ENCODE measurements at regions not wholly inside any gene's neighbourhood (a gene's known extent, or its start where the extent isn't known, plus 50 kb on each side); places are given as distances from the start of the nearest gene placed in this dataset.
"Not testable (repeated sequence)": the region's sequence is repeated elsewhere in the genome, so short reads cannot be mapped to it uniquely, and the experiment has no call there.

DNA sequence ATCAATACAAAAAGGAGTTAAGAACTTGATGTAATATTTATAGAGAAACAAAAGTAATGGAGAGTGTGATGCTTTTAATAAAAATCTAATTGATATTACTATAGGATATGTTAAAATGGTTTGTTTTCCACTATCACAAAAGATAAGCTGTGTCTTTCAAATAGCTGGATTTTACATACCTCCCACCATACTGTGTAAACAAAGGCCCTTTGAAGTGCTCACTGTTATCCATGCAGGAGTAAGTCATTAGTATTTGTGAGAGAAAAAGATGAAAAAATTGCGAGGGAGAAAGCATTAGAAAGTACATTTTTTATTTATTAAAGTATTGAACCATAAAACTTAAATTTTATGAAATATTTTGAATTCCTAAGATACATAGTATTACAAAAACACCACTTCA lies 733.0 kb downstream of the GRIK2 start:
- no peak for DNase-seq (ENCODE audit: low spot score)

DNA sequence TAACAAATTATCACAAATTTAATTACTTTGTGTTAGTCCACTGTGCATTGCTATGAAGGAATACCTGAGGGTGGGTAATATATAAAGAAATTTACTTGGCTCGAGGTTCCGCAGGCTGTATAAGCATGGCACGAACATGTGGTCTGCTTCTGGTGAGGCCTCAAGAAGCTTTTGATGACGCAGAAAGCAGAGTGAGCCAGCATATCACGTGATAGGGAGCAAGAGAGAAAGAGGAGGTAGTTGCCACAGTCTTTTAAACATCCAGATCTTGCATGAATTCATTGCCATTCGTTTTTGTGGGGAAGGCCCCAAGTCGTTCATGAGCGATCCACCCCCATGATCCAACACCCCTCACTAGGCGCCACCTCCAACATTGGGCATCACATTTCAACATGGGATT lies 733.7 kb downstream of the GRIK2 start:
- DNase-seq (ENCODE audit: low spot score): no peak

GRCh38 chr6:102137859-102138258 lies 744.4 kb downstream of the GRIK2 start:
- no peak for DNase-seq (ENCODE audit: low spot score)

DNA sequence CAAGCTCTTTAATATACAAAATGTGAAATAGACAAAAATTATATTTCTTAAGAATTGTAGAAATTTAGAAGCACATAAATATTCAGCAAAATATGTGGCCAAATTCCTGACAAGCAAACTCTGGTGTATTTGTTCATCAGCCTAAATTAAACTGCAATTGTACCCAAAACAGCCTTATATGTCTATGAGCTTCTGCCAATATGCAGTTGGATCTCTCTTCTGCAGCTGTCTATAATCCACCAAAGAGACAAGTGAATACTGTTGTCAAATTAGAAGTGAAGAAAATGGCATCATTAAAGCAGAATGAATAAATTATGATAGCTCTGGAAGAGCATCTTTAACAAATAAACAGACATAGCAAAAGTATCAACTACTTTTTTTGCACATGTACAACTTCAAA lies 755.7 kb downstream of the GRIK2 start:
- no peak for DNase-seq (ENCODE audit: low spot score)

DNA sequence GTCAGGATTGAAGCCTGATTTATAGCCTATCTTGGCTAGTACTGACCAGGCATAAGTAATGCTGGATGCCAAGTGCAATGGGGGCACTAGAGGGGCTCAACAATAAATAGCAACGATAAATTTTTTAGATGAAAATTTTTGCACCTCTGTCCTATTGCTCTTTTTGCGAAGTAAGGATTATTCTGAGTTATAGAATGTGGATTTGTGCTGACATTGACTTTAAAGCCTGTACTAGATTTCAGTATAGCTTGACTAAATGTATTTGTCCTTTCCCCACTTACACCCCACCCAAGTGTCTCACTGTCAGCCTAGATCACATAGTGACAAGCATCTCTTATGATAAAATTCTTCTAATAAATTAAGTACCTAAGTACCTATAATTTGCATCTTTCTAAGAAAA lies 757.0 kb downstream of the GRIK2 start:
- DNase-seq (ENCODE audit: low spot score): no peak

- no peak for DNase-seq (ENCODE audit: low spot score)
Measured at GRCh38 chr6:102154176-102154575, 760.7 kb downstream of the GRIK2 start.

DNA sequence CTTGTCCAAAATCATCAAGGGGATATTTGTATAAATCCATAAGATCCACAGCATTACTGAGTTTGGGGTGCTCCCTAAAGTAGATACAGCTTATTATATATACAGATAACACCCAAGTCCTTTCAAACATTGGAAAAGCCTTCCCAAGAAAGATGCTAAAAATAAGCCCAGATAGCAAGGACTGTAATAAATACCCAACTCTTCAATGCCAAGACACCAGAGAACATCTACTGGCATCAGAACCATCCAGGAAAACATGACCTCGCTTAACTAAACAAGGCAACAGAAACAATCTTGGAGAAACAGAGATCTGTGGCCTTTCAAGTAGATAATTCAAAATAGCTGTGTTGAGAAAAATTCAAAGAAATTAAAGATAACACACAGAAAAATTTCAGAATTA lies 761.4 kb downstream of the GRIK2 start:
- no peak for DNase-seq (ENCODE audit: low spot score)

- not testable (repeated sequence) for DNase-seq (ENCODE audit: low spot score)
Measured at GRCh38 chr6:102169802-102170201, 776.3 kb downstream of the GRIK2 start.

GRCh38 chr6:102187186-102187585 lies 793.7 kb downstream of the GRIK2 start:
- DNase-seq (ENCODE audit: low spot score): peak; percentile 10

DNA sequence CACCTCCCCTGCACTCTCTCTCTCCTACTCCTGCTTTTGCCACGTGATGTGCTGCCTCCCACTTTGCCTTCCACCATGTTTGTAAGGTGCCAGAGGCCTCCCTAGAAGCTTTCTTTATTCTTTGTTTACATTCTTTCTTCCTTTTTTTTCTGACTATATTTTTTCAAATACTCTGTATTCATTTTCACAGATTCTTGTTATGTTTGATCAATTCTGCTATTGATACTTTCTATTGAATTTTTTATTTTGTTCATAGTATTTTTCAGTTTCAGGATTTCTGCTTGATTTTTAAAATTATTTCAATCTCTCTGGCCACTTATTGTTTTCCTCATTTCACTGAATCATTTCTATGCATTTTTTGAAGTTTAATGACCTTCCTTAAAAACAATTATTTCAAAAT lies 801.8 kb downstream of the GRIK2 start:
- DNase-seq (ENCODE audit: low spot score): no peak

DNA sequence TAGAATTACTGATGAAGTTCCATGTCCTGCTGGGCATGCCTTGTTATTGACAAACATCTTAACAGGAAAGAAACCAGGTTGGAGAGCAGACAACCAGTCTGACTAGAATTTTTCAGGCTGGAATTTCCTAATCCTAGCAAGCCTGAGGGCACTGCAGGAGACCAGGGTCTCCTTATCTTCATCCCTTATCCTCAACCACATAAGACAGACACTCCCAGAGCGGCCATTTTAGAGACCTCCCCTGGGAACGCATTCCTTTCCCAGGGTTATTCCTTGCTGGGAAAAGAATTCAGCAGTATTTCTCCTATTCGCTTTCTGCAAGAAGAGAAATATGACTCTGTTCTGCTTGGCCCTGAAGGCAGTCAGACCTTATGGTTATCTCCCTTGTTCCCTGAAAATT lies 803.7 kb downstream of the GRIK2 start:
- no peak for DNase-seq (ENCODE audit: low spot score)

GRCh38 chr6:102204351-102204750 lies 810.8 kb downstream of the GRIK2 start:
- no peak for DNase-seq (ENCODE audit: low spot score)

- peak; percentile 78 for DNase-seq (ENCODE audit: low spot score)
Measured at GRCh38 chr6:102215425-102215824, 821.9 kb downstream of the GRIK2 start.

DNA sequence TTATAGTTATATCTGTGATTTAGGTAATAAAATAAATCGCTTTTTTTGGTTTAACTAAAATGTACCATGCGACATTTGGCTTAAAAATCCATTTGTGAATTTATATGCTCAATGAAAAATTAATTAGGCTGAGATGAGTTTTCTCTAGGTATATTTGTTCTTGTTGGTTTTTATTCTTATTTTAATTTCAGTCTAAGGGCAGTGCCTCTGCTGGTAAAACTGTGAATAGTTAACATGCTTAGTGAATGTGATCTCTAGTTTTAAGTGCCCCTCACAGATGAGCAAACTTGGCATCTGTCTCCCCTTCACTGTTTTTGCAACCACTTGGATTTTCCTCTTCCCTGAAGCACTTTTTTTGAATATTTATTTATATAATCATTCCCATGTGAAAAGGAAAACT lies 822.7 kb downstream of the GRIK2 start:
- no peak for DNase-seq (ENCODE audit: low spot score)

- no peak for DNase-seq (ENCODE audit: low spot score)
Measured at GRCh38 chr6:102223942-102224341, 830.4 kb downstream of the GRIK2 start.

DNA sequence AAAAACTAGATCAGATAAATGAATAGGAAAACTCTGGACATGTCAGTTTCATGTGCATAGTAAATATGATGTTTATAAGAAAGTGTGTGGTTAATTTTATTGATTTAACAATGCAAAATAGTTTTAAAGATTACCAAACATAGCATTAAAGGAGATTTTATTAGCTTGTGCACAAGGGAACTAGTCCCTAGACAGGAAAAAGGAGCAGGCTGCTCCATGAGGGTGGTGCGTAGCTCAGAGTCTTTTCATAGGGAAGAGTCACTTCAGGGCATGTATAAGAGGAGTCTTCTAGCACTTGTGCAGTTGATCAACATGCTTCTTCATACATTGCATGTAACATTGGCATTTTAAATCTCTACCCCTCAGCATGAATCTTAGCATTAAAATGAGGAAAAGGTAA lies 835.8 kb downstream of the GRIK2 start:
- DNase-seq (ENCODE audit: low spot score): no peak

All from cerebellar cortex (tissue), 1 donor.